CD4-positive, alpha-beta T cell (primary cell): ENCODE measurements at regions not wholly inside any gene's neighbourhood (a gene's known extent, or its start where the extent isn't known, plus 50 kb on each side); places are given as distances from the start of the nearest gene placed in this dataset.

Experiments used
- ATAC-seq: fragments of 200-7000 bp; cut with Tn5 transposase; one replicate; pipeline ENCODE4 v1.10.0; 2022; ENCODE audit warnings: mild to moderate bottlenecking; ENCODE audit not compliant: poor library complexity
- CTCF ChIA-PET: fragments of 350-600 bp; sonication (Branson Sonifier 250); formaldehyde crosslinking; loops from one replicate; lab custom pipeline; 2021; ENCODE audit warnings: antibody characterized with exemption, inconsistent platforms; lab: Charles Lee
- POLR2A ChIA-PET: fragments of 350-600 bp; sonication (Branson Sonifier 250); formaldehyde crosslinking; loops from one replicate; lab custom pipeline; 2021; ENCODE audit warnings: antibody characterized with exemption, inconsistent platforms; lab: Charles Lee
- DNase-seq, 14 experiments: peaks; one replicate each; pipeline ENCODE4 v3.0.0-alpha.2; 2013 to 2020; ENCODE audit warnings: mixed read lengths in 2 of 14
- H3K27ac ChIP-seq, 2 donors: one replicate each; pipeline versions ENCODE4 v1.5.1 to v1.7.0; 2013; ENCODE audit warnings: low read length in 2 of 2, low read depth in 1 of 2, mild to moderate bottlenecking in 1 of 2
- H3K27me3 ChIP-seq, 2 experiments: 1 replicate in 1 of 2; 2 replicates in 1 of 2; pipeline versions ENCODE4 v1.6.1 to v1.7.0; 2013; ENCODE audit warnings: low read length in 2 of 2, control low read depth in 1 of 2, mild to moderate bottlenecking in 1 of 2, moderate library complexity in 1 of 2; ENCODE audit not compliant: insufficient read depth in 2 of 2, control insufficient read depth in 1 of 2
- H3K36me3 ChIP-seq: one replicate; pipeline ENCODE4 v1.6.1; 2013; ENCODE audit warnings: low read length, control low read depth; ENCODE audit not compliant: insufficient read depth
- H3K4me1 ChIP-seq: one replicate; pipeline ENCODE4 v1.6.1; 2013; ENCODE audit warnings: low read length, control low read depth; ENCODE audit not compliant: insufficient read depth
- H3K4me3 ChIP-seq: one replicate; pipeline ENCODE4 v1.5.1; 2013; ENCODE audit warnings: mild to moderate bottlenecking, low read length, moderate library complexity
- H3K9me3 ChIP-seq, 2 experiments: 1 replicate in 1 of 2; 2 replicates in 1 of 2; pipeline versions ENCODE4 v1.6.1 to v1.7.0; 2013; ENCODE audit warnings: low read length in 2 of 2, mild to moderate bottlenecking in 2 of 2, control low read depth in 1 of 2, moderate library complexity in 1 of 2; ENCODE audit not compliant: control insufficient read depth in 1 of 2, insufficient read depth in 1 of 2
- H3K27ac Mint-ChIP-seq: one replicate; pipeline ENCODE4 v1.8.0; 2020; ENCODE audit warnings: mixed read lengths
- H3K27me3 Mint-ChIP-seq: one replicate; pipeline ENCODE4 v1.8.0; 2021; ENCODE audit warnings: mixed read lengths
- H3K36me3 Mint-ChIP-seq: one replicate; pipeline ENCODE4 v1.8.0; 2021; ENCODE audit warnings: low read depth, mixed read lengths
- H3K4me1 Mint-ChIP-seq: one replicate; pipeline ENCODE4 v1.8.0; 2021; ENCODE audit warnings: low read depth, mixed read lengths
- H3K4me3 Mint-ChIP-seq: one replicate; pipeline ENCODE4 v1.8.0; 2020; ENCODE audit warnings: mild to moderate bottlenecking, mixed read lengths
- H3K9me3 Mint-ChIP-seq: one replicate; pipeline ENCODE4 v1.8.0; 2020; ENCODE audit warnings: mixed read lengths
- CTCF ChIP-seq: fragments of 200-600 bp; IDR thresholded peaks from one replicate; pipeline ENCODE4 v1.8.0; 2022; ENCODE audit warnings: antibody characterized with exemption, mild to moderate bottlenecking
- intact Hi-C, 2 experiments: fragments of 100-400 bp; cut with DNase I in 1 of 2; cut with micrococcal nuclease in 1 of 2; formaldehyde crosslinking; loops; one replicate each; pipeline versions ENCODE4 v1.15.1 to v1.9.0; 2023 to 2025; cut with DNase I, micrococcal nuclease

DNA sequence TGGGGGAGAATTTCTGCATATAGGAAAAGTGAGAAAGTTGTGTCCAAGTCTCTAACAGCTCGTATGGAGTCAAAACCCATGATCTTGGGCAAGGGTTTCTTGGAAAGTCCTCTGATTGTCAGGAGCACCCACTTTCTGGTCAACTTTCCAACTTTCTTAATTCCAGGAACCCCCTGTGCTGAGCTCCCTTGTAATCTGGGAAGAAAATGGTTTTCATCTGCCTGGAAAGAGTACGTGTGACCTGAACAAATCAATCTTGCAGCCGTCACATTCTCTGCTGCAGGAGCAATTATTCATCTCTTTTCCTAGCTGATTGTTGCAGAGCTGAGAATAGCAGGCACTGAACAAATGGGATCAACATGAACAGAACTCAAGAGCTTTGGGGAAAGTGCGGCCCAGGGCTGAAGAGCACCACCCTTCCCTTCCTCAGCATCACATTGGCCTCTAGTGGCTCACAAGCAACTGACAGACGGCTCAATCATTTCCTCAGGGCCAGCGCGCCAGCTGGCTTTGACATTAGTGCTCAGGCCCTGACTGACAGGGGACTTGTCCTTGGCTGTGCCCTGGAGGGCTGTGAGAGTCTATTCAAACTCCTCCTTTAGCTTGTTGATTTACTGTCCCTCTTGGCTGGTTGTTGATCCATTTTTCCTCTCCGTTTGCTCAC is 295.2 kb downstream of the HLX start:
- Mint-ChIP-seq H3K4me3 (no peak overlapping the region), H3K9me3 (peaks cover 2% of the 10 kb centered on the region), H3K4me1 (no peaks in the 10 kb centered on the region), H3K27me3 (no peaks in the 10 kb centered on the region), H3K36me3 (no peaks in the 10 kb centered on the region), H3K27ac (no peak overlapping the region)
- POLR2A ChIA-PET, result no interaction called here
- Histone ChIP-seq H3K27ac (no peak overlapping the region), H3K4me1 (no peaks in the 10 kb centered on the region), H3K4me3 (no peak overlapping the region), H3K9me3 (no peaks in the 10 kb centered on the region), H3K36me3 (no peaks in the 10 kb centered on the region), H3K27me3 (no peaks in the 10 kb centered on the region)
- no peak for TF ChIP-seq CTCF
- DNase-seq (peak in 1 of 14 experiments; percentile 14), ATAC-seq (no peak)
- CTCF ChIA-PET, result no interaction called here
- intact Hi-C loops, result no loop called here

- H3K9me3 ChIP-seq, result no peaks in the 10 kb centered on the region
- ChIA-PET CTCF (no interaction called here), POLR2A (no interaction called here)
- DNase-seq (no peak), ATAC-seq (no peak)
- no peak overlapping the region for H3K4me3 ChIP-seq
- Mint-ChIP-seq H3K27me3 (no peaks in the 10 kb centered on the region), H3K4me1 (no peaks in the 10 kb centered on the region), H3K27ac (no peak overlapping the region), H3K36me3 (no peaks in the 10 kb centered on the region), H3K9me3 (peaks cover 2% of the 10 kb centered on the region), H3K4me3 (no peak overlapping the region)
- H3K27me3 ChIP-seq, result no peaks in the 10 kb centered on the region
- no peak overlapping the region for H3K27ac ChIP-seq
- no peaks in the 10 kb centered on the region for H3K36me3 ChIP-seq
- TF ChIP-seq CTCF, result no peak
- intact Hi-C loops, result no loop called here
- no peaks in the 10 kb centered on the region for H3K4me1 ChIP-seq
Observed at GRCh38 chr1:221175249-221175648, 296.0 kb downstream of the HLX start.

- DNase-seq (no peak), ATAC-seq (no peak)
- Histone ChIP-seq H3K27ac (no peak overlapping the region), H3K27me3 (peaks cover 0 to 3% of the 10 kb centered on the region in 2 experiments), H3K36me3 (no peaks in the 10 kb centered on the region), H3K4me1 (no peaks in the 10 kb centered on the region), H3K4me3 (no peak overlapping the region), H3K9me3 (no peaks in the 10 kb centered on the region)
- intact Hi-C loops, result no loop called here
- no peak for TF ChIP-seq CTCF
- CTCF ChIA-PET, result no interaction called here
- Mint-ChIP-seq H3K27me3 (peaks cover 9% of the 10 kb centered on the region), H3K4me3 (no peak overlapping the region), H3K36me3 (no peaks in the 10 kb centered on the region), H3K9me3 (no peaks in the 10 kb centered on the region), H3K4me1 (no peaks in the 10 kb centered on the region), H3K27ac (no peak overlapping the region)
- POLR2A ChIA-PET, result no interaction called here
Observed at GRCh38 chr1:221180704-221181368, 301.6 kb downstream of the HLX start.
